EL (cell line): ENCODE measurements at regions not wholly inside any gene's neighbourhood (a gene's known extent, or its start where the extent isn't known, plus 50 kb on each side); places are given as distances from the start of the nearest gene placed in this dataset.

Experiments used
- DNase-seq: peaks from one replicate; pipeline ENCODE4 v3.0.0-alpha.2; 2016

DNA sequence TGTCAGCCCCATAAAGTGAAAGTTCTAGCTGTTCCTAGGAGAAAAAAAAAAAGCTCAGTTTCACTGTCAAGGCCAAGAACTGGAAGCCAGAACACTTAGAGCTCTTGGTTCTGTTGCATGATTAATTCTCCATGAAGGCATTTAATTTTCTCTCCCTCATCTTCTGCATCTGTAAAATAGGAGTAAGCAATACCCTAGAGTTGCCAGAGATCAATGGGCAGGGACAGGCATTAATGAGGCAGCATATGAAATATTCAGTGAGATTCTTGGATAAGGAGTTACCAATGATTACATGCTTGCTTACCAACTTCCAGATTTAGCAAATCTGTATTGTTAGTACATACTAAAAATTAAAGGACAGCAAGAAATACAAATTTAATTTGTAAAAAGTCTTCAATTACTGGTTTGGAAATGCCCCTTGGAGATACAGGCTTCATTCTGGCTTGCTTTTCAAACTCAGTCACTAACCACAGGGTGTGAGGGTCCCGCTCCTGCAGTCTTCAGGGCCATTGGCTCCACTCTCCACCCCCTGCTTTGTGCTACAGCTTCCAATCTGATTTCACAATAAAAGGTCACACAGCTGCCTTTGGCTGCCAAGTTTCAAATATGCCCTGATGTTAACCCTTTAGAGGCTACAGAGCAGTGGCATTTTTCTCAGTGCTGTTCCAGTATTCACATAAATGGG, 624.6 kb downstream of the BNC2 start:
- DNase-seq: peak; percentile 56

DNA sequence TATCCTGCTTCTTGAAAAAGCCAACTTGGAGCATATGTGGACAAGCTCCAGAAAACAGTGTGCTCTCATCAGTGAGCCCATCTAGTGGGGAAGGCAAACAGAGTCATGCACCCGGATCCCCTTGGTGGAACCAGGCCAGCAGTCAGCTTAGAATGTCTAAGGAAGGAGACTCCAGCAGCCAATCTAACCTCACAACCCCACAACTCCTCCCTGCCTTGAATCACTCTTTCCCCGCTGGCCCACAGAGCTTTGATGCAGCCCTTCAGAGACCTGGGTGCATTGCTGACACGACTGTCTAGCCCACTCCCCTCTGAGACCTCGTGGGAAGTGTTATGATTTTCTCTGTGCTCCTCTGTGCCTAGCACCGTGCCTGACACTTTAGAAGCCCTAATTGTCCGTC, 623.7 kb downstream of the BNC2 start:
- DNase-seq: peak; percentile 31

DNA sequence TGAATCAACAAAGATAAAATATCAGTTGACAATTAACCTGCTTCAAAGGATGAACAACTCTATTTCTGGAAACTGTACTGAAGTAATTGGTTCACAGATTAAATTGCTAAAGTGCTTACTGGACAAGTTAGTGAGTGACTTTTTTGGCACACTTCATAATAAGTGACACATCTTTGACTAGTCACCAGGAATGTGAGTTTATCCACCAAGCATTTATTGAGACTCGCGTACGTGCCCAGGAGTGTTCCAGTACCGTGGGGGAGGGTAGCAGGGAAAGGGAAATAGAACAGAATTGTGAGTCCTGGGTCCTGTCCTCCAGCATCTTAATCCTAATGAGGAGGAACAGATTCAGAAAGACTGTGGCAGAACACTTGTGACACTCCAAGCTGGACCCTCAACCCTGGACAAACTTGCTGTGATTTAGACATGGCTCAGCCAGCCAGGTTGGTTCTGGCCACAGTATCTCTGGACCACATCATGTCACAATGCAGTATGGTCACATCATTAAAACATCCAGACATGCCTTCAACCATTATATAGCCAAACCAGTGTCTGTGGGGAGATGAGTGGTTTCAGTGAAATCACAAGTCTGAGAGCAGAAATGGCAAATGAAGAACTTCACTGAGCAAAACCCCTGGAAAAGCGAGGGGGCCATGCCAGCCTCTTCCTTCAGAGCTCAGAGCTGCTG, 623.1 kb downstream of the BNC2 start:
- peak; percentile 90 for DNase-seq

DNA sequence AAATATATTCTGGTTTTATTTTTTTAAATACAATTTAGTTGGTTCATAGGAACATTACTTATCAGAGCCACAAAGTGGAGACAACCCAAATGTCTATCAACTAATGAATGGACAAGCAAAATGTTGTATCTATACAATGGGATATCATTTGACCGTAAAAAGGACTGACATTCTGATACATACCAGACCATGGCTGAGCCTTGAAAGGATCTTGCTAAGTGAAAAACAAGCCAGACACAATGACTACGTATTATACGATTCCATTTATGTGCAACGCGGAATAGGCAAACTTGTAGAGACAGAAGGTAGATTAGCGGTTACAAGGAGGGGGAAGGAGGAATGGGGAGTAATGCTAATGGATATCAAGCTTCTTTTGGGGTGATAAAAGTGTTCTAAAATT, 621.6 kb downstream of the BNC2 start:
- no peak for DNase-seq

DNA sequence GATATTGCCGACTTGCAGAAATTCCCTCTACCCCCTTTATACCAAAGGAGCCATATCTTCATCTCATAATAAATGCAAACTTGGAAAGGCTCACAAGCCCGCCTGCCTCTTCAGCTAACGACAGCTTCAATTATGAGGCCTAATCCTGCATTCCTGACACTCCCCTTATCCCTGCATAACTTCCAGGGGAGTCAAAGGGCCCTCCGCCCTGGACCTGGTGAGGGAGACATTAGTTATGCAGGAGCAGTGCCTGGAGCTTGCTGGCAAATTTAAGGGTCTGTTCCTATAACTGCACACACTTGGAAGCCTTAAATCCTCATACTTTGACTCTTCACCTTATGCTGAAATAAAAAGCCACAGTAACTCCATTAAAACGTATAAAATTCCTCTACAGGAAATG, 617.9 kb downstream of the BNC2 start:
- DNase-seq: no peak

DNA sequence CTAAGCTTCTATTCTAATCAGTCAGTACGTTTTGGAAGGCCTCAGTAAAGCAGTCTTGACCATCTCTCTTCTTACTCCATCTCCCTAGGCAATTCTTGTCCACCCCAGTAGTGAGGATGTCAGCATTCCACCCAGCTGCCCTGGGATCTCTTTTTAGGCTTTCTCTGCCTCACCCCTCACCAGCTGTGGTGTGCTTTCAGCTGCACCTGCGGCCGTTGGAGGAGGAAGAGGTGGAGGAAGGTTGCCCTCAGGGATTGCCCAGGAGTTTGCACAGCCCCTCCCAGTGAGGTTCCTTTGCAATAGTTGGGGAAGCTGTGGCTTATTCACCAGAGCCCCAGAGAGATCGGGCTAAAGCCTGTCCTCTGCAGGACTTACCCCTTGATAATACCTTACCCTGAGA, 615.8 kb downstream of the BNC2 start:
- DNase-seq: no peak

DNA sequence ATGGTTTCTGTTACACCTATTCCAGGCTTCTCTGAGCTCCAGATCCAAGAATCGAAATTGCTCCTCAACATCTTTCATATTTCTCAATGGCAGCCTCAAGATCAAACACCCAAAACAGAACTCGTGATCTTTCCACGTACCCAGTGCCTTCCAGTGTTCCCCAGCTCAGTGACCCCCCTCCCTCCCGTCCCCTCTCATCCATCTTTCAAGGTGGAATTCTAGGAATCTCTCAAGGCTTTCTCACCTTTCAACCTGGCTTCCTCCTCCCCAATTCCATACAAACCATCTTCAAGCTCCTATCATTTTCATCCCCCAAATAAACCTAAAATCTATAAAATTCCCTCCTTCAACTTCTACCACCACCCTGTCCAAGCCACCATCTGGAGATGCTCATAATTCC, 615.3 kb downstream of the BNC2 start:
- DNase-seq: no peak

DNA sequence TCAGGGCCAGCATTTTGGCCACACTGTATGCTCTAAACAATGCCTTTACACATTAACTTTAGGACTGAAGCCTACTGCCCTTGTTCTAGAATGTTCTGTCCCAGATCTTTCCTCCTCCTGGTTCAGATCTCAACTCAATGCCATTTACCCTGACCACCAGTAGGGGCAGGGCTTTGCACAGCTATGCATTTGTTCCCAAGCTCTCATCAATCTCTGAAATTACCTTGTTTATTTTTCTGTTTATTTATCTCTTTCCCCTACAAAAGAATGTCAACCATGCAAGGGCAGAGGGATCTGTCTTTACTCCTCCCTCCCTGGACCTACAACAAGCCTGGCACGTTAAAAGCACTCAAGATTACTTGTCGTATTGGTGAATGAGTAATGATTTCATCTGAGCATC, 612.9 kb downstream of the BNC2 start:
- DNase-seq: no peak

DNA sequence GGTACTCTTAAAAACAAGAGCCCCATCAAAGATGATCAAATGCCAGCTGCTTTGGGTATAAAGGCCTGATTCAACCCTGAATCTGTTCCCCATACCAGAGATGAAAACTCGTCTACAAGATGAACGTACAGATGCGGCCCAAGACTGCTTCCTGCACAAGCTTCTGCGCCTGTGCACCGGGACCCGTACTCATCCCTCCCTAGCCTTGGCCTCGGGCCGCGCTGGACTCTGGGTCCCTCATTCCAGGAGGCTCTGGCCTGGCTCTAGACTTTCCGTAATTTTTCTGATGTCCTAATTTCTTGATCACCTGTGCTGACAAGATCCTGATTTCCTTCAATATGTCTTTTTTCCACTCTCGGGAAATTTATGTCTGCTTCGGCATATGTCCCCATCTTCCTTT, 612.3 kb downstream of the BNC2 start:
- no peak for DNase-seq

DNA sequence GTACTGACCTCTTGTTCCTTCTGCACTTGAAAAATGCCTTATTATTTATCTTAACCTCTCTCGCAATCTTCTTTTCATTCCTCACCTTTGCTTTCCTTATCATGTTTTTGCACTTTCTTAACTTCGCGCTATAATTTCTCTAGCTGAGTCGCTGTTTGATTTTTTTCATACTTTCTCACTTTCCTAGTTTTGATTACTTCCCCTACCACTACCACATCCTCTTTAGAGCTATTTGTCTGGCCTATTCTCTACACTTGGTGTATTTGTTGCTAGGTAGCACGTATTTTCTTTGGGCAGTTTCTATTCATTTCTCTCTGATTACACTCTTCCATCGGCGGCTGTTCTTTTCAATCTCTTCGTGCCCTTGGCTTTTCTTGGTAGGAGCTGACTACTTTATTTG, 611.8 kb downstream of the BNC2 start:
- DNase-seq: no peak

DNA sequence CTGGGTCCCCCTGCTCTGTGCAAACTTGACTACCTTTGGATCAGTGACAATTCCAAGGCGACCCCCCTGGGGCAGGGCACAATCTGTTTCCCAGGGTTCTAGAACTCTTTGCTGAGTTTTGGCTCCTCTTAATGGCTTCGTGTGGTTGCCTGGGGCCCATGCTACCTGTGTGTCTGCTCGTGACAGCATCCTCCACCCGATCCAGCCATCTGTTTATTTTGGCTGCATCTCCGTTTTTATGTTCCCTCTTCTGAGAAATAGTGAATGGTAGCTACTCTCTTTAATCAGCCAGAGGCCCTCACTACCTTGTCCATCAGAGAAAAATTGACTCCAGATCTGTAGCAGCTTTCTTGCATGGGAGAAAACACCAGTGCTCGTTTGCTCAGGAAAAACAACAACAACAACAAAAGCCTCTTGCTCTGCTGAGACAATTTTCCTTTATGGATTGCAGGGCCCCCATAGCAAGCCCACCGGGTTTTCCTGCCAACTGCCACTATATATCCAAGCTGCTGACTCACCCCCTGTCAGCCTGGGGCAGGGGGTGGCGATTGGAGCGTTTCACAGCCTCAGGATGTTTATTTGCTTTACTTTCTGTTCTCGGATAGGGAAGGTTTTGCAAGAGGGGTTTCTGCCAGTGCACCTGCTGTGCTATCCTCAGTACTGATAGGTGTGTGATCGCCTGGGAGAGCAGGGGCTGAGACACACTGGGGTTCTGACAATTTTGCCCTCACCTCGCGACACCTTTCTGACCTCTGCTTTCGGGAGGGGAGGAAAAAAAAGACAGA, 607.8 kb downstream of the BNC2 start:
- DNase-seq: peak; percentile 26

DNA sequence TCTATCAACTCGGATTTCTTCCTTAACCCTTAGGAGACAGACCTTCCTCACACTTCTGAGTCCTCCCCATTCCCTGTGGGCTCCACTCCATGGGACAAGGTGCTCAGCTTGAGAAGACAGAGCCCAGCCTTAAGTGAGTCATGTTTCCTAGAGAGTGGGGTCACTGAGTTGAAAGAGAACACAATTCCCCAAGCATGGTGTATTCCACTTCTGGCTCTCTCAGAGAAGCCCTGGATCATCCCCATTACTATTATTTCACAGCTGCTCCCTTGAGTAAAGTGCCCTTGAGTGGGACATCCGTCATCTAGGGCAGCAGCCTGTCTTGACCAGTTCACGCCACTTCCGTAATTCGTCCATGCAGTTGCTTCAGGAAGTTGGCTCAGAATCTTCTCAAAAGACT, 604.8 kb downstream of the BNC2 start:
- no peak for DNase-seq

DNA sequence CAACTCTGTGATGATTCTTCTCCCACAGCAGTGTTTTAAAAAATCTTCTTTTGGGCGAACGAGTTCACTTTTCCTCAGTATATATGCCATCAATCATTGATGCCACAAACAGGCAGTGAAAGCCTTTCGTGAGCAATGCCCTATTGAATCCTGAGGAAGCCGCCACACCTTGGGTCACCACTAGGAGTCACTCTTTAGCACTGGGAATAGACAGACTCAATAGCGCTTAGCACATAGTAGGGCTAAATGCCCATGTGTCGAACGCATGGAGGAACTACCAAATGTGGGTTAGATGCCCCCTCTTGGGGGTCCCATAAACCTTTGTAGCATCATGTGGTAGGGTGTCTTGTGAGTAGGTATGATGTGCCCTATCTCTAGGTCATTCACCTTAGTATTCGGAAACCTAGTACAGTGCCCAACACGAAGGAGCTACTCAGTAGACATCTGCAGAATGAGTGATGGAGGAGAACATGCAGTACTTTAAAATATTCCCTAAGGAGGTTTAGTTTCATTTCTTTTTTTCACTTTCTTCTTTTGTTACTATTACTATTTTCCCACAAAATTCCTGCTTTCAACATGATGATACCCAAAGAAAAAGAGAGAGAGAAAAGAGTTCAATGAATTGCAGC, 603.7 kb downstream of the BNC2 start:
- peak; percentile 13 for DNase-seq

DNA sequence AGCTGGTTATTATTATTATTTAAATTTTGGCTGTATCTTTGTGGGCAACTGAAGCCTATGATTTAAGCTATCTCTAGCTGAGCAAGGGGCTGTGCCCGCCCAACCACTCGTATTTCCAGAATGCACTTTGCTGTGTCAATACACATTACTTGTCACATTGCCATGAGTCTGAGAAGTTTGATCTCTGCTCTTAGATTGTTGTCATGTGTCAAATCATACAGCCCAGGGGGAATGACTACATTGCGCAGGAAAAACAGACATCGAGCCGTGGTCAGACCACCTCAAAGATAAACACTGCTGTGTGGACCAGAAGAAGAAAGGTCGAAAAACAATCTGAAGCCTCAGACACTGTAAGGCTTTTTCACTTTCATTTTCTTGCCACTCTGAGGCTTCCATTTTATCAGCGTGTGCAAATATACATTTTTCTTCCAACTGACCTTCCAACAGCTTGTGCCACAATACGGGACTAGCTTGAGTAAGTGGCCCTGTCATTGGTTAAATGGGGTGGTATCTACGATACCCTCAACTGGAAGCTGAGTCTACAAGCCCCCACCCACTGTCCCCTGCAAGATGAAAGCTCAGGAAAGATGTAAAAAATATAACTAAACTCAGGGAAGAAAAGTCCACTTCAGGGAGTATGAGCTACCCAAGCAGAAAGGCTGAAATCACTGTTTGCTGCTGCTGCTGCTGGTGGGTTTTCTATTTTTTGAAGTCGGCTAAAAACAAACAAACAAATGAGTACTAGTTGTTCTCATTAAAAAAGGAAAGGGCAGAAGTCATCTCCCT, 603.0 kb downstream of the BNC2 start:
- DNase-seq: peak; percentile 42

DNA sequence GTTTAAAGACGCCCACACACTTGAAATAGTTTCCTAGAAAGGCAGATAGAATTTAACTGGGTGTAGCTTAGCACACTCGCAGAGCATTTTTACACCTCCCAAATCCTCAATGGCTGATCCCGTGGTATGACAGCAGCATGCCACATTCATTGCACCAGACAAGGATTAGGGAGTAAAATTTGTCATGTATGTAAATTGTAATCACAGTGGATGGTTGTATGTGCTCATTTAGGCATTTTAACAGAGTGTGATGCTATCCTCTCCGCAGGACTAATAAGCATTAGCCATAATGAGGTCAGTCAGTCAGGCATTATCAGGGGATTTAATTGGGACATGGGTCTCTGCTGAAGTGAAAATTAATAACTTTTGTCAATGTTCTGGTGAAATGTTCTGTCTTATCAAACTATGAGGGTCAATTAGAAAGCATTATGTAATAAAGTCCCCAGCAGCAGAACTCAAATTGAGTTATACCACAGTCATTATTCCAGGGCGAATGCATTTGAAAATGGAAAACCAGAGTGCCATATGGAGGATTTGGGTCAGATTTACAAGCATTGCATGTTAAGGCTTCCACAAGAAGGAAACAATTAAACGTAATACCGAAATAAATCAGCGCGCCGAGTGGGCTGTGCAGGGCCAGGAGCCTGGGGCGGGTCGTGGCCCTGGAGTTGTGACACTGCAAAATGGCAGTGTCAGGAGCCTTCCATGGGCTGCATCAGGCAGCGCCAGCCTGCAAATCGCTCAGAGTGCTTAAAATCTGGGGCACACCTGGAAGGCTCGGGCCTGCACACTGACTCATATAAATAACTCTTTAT, 602.2 kb downstream of the BNC2 start:
- peak; percentile 7 for DNase-seq

DNA sequence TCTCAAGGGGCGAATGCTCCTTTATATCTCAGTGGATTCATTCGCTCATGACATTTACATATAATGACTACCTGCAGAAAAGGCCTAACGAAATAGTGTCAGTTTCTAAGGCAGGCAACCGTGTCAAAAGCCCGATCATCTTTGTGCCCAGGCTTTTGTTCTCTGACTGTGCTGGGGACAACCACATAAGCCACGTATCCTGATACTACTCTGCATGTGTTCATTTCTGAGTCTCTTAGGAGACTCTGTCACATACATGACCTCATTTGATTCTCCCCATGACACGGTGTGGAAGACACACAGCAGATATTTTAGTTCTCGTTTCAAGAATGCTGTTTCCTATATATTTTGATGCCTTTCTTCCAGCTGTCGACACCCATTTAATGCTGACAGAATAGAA, 598.5 kb downstream of the BNC2 start:
- no peak for DNase-seq

DNA sequence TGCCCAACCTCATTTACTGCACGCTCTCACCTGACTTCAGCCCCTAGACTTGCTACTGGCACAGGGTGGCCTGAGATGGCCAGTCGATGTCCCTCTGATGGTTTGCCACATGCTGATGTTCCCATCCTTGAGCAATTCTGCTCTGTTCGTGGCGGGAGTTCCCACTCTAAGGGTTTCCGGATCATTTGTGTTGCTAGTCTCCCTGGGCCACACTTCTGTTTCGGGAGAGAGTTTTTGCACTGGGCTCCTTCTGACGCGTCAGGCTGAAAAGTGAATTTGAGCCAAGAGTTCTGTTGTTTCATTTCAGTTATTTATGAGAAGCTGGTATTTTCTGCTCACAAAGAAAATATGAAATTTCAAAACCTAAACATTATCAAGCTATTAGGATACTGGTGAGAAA, 597.7 kb downstream of the BNC2 start:
- no peak for DNase-seq

DNA sequence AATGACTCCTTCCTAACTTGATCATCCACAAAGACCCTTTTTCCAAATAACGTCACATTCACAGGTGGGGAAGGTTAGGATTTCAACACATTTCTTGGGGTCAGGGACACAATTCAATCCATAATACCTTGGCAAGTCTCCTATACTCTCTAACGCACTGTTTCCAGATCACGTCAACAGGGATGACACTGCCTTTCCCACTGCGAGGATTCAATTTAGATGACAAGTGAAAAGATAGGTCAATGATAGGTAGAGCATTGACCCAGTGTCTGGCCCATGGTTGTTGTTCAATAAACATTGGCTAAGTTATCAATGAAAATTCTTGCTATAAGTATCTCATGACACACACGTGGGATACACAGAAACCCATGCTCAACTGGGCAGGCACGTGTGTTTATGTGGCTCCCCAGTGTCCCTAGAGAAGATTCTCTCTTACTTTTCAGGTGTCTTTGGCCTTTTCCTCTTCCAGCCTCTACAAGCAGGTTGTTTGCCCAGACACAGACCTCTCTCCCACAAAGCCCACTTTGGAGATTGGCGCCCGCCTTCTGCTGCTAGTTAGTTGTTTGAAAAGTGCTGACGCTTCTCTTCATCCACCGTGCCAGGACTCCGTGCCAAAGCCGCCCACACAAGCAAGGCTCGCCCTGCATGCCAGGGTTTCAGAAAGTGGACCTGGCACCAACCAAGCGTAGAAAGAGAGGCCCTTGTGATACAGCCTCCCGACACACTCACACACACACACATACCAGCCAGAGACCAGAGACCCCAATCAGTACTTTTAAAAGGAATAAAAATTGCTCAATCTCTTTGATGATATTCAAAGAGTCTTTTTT, 594.5 kb downstream of the BNC2 start:
- DNase-seq: no peak

DNA sequence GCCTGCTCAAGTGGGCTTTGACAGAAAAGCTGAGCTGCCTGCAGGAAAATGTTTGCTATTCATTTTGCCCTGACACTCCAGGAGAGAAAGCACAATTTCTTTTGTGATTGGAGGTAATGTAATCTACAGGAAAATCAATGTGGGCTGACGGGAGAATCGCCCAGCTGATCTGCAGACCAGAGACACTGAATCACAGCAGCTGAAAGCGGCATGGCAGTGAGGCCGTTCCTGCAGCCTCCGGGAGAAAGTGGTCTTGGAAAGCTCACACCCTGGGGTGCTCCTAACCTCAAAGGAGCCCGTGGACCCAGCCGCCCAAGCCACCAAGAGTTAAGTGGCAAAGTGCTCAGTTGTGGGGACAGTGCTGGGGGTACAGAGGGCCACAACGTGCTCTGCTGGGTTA, 593.6 kb downstream of the BNC2 start:
- no peak for DNase-seq

DNA sequence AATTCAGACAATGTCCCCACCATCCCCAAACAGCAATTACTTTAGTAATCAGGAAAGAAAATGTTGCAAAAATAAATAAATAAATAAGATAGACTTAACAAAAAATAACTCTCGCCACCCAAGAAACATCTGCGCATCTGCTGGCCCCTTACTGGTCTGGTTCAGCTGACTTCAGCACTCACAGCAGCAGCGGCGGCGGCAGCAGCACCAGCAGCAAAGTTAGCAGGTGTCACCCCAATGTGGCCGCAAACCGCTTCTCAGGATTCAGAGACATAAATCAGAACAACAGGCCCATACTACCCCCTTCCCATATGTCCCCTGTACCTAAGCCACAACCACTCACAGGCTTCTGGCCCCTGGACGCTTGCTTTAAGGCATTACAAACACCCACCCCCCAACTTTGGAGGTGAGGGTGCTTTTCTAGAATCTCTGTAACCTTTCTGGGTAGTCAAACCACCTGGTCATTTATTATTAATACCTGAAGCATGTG, 593.0 kb downstream of the BNC2 start:
- DNase-seq: no peak
